ENCODE measurements at regions not wholly inside any gene's neighbourhood (a gene's known extent, or its start where the extent isn't known, plus 50 kb on each side); places are given as distances from the start of the nearest gene placed in this dataset.
A peak's percentile ranks its signal among the peaks of the same experiment; 100 is the strongest.

DNA sequence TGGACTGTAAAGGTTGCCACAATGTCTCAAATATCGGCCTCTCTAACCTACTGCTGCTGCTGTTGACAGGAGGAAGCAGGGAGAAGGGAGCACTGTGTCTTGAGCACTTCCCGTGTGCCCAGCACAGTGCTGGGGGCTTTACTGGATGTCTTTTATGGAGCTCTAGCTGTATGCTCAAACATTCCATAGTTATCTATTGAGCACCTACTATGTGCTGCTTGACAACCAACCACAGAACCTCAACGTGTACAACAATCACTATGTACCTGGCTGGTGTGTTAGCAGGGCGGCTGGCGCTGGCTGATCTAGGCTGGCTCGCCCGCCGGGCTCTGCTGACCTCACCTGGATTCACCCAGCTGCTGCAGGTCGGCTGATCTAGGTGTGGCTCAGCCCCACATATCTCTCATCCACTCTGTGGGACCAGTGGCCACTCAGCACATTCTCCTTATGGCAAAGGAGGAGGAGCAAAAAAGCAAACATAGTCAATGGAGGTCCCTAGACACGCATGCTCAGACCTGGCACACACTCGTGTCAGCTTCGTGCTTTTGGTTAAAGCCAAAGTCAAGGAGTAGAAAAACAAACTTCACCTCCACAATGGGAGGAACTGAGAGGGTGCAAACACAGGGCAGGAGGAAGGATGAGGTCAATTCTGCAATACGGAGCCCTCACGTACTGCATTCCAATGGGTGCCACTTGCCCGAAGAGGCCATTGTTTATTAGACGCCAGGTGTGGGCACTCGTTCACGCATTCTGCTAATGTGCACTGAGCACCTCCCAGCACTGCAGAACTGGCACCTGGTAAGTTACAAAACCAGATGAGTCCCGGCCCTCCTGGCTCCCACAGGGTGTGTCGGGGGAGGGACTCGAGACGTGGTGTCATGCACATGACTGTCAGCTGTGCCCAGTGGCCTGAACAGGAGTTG lies 147.2 kb downstream of the SCARB1 start (continued):
- TF ChIP-seq RAD21 (IDR thresholded peaks at IDR 0.05; ENCODE audit: low read length): no peak

GRCh38 chr12:124715121-124715990 lies 147.9 kb upstream of the NCOR2 start:
- H2AK9ac ChIP-seq (replicated peaks; ENCODE audit: low read depth, low read length, poor library complexity): no peak overlapping the region
- H3K79me1 ChIP-seq (ENCODE audit: low read depth in 1 of 2, low read length in 2 of 2): no peaks in the 10 kb centered on the region
- no peaks in the 10 kb centered on the region; the same call in 1 of the 2 replicates for H3K9me1 ChIP-seq (ENCODE audit: insufficient read depth, low read length)
- H4K8ac ChIP-seq (ENCODE audit: low read depth in 2 of 2, low read length in 2 of 2): no peak overlapping the region
- WGBS, 2 experiments (ENCODE audit: extremely low coverage in 2 of 2, insufficient read length in 1 of 2): 83% methylated on average over 5 of the region's 15 CpGs; no CpG with 5 or more reads in 1 of the 2 experiments
- peak overlapping the region; percentile 42; the same call in 1 of the 2 replicates for H2BK120ac ChIP-seq (ENCODE audit: low read depth, low read length)
- peaks cover 2% of the 10 kb centered on the region; the same call in 1 of the 2 replicates for H4K20me1 ChIP-seq (ENCODE audit: insufficient read depth, low read length)
- H3K36me3 ChIP-seq (ENCODE audit: control insufficient read depth, insufficient read depth, low read length): no peaks in the 10 kb centered on the region
- ATAC-seq (ENCODE audit: low read depth): no peak
- peak; percentile 35 for DNase-seq
- no peaks in the 10 kb centered on the region for H3K9me3 ChIP-seq (ENCODE audit: control insufficient read depth, insufficient read depth, low read length)
- H3K4me3 ChIP-seq (ENCODE audit: insufficient read depth, low read depth, low read length): no peak overlapping the region
- dilution Hi-C loops (cut with HindIII; ENCODE audit: low sequenced_read_pairs, unreplicated experiment) (no loop called here), intact Hi-C loops (cut with micrococcal nuclease) (no loop called here), in situ Hi-C loops (cut with MboI; ENCODE audit: low sequenced_read_pairs) (no loop called here)
- H2AK5ac ChIP-seq (ENCODE audit: low read depth, low read length): peak overlapping the region; percentile 2; the same call in 1 of the 2 replicates
- no peaks in the 10 kb centered on the region for H3K27me3 ChIP-seq (ENCODE audit: control insufficient read depth, insufficient read depth, low read length)
- BruUV-seq (replicated peaks): no TSS peak
- peak overlapping the region; percentile 58 for H2AFZ ChIP-seq (replicated peaks; ENCODE audit: low read length, poor library complexity)
- peak overlapping the region; percentile 16; the same call in 1 of the 2 replicates for H2BK20ac ChIP-seq (ENCODE audit: low read depth, low read length)
- H3K56ac ChIP-seq (ENCODE audit: extremely low read depth, insufficient read depth, low read length): no peak overlapping the region
- H4K91ac ChIP-seq (ENCODE audit: insufficient read depth, low read depth, low read length): 0 out of 2 replicates have a peak overlapping the region, but pooled peaks have one; percentile 10
- no peak overlapping the region for H3K23ac ChIP-seq (ENCODE audit: low read depth, low read length)
- H3K14ac ChIP-seq (replicated peaks; ENCODE audit: low read depth, low read length): 0 out of 2 replicates have a peak overlapping the region, but pooled peaks have one; percentile 48
- H4K5ac ChIP-seq (ENCODE audit: low read depth, low read length): no peak overlapping the region
- peaks cover 11% of the 10 kb centered on the region for H3K4me1 ChIP-seq (ENCODE audit: control insufficient read depth, insufficient read depth, low read length)
- H2BK5ac ChIP-seq (ENCODE audit: low read depth, low read length, poor library complexity, severe bottlenecking): no peak overlapping the region
- H3K27ac ChIP-seq (ENCODE audit: insufficient read depth, low read length): no peak overlapping the region
- CTCF ChIA-PET: no interaction called here
- no peak overlapping the region for H3K9ac ChIP-seq (ENCODE audit: low read depth, low read length)
- H3K4me2 ChIP-seq (ENCODE audit: low read depth, low read length): no peak overlapping the region
- no peak overlapping the region for H2BK15ac ChIP-seq (ENCODE audit: low read depth, low read length)
- no peak overlapping the region for H3K18ac ChIP-seq (ENCODE audit: low read depth, low read length)
- H3K4ac ChIP-seq (ENCODE audit: low read depth, low read length): peak overlapping the region; percentile 46
- POLR2A ChIA-PET (ENCODE audit: unreplicated experiment): no interaction called here
- TF ChIP-seq RCOR1 (IDR thresholded peaks at IDR 0.05; ENCODE audit: insufficient replicate concordance, low read length): no peak
- no peak for TF ChIP-seq POLR2A (IDR thresholded peaks at IDR 0.05; ENCODE audit: low read depth, low read length)
- TF ChIP-seq CEBPB (IDR thresholded peaks at IDR 0.05; ENCODE audit: low read depth, low read length): no peak
- no peak for TF ChIP-seq USF2 (IDR thresholded peaks at IDR 0.05; ENCODE audit: low read depth, low read length)
- no peak for TF ChIP-seq MXI1 (IDR thresholded peaks at IDR 0.05; ENCODE audit: borderline replicate concordance, low read depth, low read length)
- no peak for TF ChIP-seq RAD21 (IDR thresholded peaks at IDR 0.05; ENCODE audit: low read length)
- TF ChIP-seq MAFK (IDR thresholded peaks at IDR 0.05; ENCODE audit: low read depth, low read length): no peak
- TF ChIP-seq RFX5 (IDR thresholded peaks at IDR 0.05; ENCODE audit: low read depth, low read length): no peak
- TF ChIP-seq CHD1 (IDR thresholded peaks at IDR 0.05; ENCODE audit: low read depth, low read length): no peak
- no peak for TF ChIP-seq BHLHE40 (IDR thresholded peaks at IDR 0.05; ENCODE audit: low read depth, low read length)
- no peak for TF ChIP-seq NFE2L2 (IDR thresholded peaks at IDR 0.05; ENCODE audit: low read depth, low read length)
- no peak for TF ChIP-seq CTCF (conservative IDR thresholded peaks at IDR 0.05; ENCODE audit: low read depth, low read length)

All from IMR-90 (cell line).